ENCODE measurements at regions not wholly inside any gene's neighbourhood (a gene's known extent, or its start where the extent isn't known, plus 50 kb on each side); places are given as distances from the start of the nearest gene placed in this dataset.

DNA sequence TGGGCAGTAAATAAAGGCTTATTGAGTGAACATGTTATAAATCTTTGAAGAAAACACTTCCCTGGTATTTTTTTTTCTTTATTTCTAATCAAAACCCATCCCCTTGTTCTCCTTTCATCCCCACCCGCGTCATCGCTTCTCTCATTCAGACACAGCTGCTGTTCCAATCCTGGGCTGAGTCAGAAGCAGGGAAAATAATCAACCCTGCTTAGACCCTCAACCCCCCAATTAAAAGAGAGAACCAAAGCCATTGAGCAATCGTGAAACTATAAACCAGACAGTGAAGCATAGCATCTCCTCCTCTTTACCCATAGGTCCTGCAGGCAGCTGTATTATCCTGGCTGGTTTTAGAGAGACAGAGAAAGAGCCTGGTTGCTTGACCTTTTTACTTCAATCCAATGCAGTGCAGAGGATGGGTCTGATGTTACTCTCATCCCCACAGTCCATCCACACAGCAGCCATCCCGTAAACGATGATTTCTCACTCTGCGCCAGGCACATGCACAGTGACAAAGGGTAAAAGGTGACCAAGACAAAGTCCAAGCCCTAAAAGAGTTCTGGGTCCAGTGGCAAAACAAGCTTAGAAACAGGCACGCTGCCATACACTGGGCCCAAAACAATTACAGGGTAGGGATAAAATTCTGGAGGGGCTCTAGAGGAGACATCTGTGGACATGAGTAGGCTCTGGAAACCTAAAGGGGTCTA, 238.3 kb downstream of the GALC start (continued):
- no peak for TF ChIP-seq YY1 (IDR thresholded peaks at IDR 0.05; ENCODE audit: insufficient read depth, insufficient replicate concordance, low read depth, low read length)

DNA sequence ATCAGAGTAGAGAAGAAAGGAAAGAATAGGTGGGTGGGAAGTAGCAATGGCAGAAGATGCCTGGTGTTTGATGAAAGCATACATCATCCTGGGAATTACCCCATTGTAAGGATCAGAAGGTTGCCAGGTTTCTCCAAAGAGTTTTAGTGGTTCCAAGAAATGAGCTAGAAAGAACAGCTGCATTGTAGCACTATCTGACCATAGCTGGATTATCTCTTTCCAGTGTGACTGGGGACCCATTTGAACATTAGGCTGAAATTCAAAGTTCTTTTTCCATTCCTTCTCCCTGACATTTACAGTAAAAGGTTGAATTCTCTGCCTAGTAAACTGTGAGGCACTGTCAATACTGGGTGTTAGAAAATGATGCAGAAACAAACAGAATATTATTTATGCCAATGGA, 244.4 kb downstream of the GALC start:
- H3K27me3 ChIP-seq (ENCODE audit: control insufficient read depth in 1 of 2, insufficient read depth in 2 of 2, low read length in 2 of 2): no peaks in the 10 kb centered on the region
- in situ Hi-C loops (cut with HindIII; ENCODE audit: extremely low pct_ligation_motif_present, low pct_unique_long_range_greater_than_20kb): no loop called here
- H3K79me2 ChIP-seq (ENCODE audit: insufficient read depth, low read length): no peaks in the 10 kb centered on the region
- DNase-seq (ENCODE audit: low spot score) (no peak), FAIRE-seq (no peak), ATAC-seq (no peak)
- TF ChIP-seq SPEN (CRISPR knock-in tag; IDR thresholded peaks at IDR 0.05; ENCODE audit: low read depth) (no peak), ZMYM2 (CRISPR knock-in tag; IDR thresholded peaks at IDR 0.05) (no peak), ZNF224 (CRISPR knock-in tag; IDR thresholded peaks at IDR 0.05) (no peak), SSRP1 (CRISPR knock-in tag; IDR thresholded peaks at IDR 0.05) (no peak), SNAPC2 (CRISPR knock-in tag; IDR thresholded peaks at IDR 0.05) (no peak), ZNF883 (CRISPR knock-in tag; IDR thresholded peaks at IDR 0.05; ENCODE audit: not compliant biosample characterization) (no peak), ZSCAN22 (CRISPR knock-in tag; IDR thresholded peaks at IDR 0.05) (no peak), ZNF253 (CRISPR knock-in tag; IDR thresholded peaks at IDR 0.05; ENCODE audit: borderline replicate concordance) (no peak), ZNF652 (CRISPR knock-in tag; IDR thresholded peaks at IDR 0.05; ENCODE audit: borderline replicate concordance, low read depth) (no peak), SIX4 (CRISPR knock-in tag; IDR thresholded peaks at IDR 0.05) (no peak)
- TF ChIP-seq, protein P1, sequence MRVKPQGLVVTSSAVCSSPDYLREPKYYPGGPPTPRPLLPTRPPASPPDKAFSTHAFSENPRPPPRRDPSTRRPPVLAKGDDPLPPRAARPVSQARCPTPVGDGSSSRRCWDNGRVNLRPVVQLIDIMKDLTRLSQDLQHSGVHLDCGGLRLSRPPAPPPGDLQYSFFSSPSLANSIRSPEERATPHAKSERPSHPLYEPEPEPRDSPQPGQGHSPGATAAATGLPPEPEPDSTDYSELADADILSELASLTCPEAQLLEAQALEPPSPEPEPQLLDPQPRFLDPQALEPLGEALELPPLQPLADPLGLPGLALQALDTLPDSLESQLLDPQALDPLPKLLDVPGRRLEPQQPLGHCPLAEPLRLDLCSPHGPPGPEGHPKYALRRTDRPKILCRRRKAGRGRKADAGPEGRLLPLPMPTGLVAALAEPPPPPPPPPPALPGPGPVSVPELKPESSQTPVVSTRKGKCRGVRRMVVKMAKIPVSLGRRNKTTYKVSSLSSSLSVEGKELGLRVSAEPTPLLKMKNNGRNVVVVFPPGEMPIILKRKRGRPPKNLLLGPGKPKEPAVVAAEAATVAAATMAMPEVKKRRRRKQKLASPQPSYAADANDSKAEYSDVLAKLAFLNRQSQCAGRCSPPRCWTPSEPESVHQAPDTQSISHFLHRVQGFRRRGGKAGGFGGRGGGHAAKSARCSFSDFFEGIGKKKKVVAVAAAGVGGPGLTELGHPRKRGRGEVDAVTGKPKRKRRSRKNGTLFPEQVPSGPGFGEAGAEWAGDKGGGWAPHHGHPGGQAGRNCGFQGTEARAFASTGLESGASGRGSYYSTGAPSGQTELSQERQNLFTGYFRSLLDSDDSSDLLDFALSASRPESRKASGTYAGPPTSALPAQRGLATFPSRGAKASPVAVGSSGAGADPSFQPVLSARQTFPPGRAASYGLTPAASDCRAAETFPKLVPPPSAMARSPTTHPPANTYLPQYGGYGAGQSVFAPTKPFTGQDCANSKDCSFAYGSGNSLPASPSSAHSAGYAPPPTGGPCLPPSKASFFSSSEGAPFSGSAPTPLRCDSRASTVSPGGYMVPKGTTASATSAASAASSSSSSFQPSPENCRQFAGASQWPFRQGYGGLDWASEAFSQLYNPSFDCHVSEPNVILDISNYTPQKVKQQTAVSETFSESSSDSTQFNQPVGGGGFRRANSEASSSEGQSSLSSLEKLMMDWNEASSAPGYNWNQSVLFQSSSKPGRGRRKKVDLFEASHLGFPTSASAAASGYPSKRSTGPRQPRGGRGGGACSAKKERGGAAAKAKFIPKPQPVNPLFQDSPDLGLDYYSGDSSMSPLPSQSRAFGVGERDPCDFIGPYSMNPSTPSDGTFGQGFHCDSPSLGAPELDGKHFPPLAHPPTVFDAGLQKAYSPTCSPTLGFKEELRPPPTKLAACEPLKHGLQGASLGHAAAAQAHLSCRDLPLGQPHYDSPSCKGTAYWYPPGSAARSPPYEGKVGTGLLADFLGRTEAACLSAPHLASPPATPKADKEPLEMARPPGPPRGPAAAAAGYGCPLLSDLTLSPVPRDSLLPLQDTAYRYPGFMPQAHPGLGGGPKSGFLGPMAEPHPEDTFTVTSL (CRISPR knock-in tag; IDR thresholded peaks at IDR 0.05; ENCODE audit: borderline replicate concordance): no peak
- TF ChIP-seq, protein P2, sequence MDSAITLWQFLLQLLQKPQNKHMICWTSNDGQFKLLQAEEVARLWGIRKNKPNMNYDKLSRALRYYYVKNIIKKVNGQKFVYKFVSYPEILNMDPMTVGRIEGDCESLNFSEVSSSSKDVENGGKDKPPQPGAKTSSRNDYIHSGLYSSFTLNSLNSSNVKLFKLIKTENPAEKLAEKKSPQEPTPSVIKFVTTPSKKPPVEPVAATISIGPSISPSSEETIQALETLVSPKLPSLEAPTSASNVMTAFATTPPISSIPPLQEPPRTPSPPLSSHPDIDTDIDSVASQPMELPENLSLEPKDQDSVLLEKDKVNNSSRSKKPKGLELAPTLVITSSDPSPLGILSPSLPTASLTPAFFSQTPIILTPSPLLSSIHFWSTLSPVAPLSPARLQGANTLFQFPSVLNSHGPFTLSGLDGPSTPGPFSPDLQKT (CRISPR knock-in tag; IDR thresholded peaks at IDR 0.05; ENCODE audit: borderline replicate concordance): no peak
- ChIA-PET CTCF (ENCODE audit: low intra/inter-chr PET ratio, low total read pairs) (no interaction called here), POLR2A (no interaction called here)
- no peaks in the 10 kb centered on the region for H4K20me1 ChIP-seq (ENCODE audit: insufficient read depth, low read length)
- H3K9ac ChIP-seq (ENCODE audit: insufficient read depth, low read depth, low read length): no peak overlapping the region
- BruUV-seq (replicated peaks): no TSS peak
- H3K27ac ChIP-seq (ENCODE audit: extremely low read length, insufficient read depth, low read length): no peak overlapping the region
- H2AFZ ChIP-seq (ENCODE audit: low read length): no peak overlapping the region
- H3K4me2 ChIP-seq (ENCODE audit: low read depth, low read length): no peak overlapping the region
- H3K36me3 ChIP-seq (replicated peaks in 1 of 2; ENCODE audit: control insufficient read depth in 1 of 2, insufficient read depth in 2 of 2, low read length in 2 of 2): no peaks in the 10 kb centered on the region
- H3K4me1 ChIP-seq (ENCODE audit: insufficient read depth, low read length): no peaks in the 10 kb centered on the region
- H3K4me3 ChIP-seq (replicated peaks in 1 of 3; ENCODE audit: insufficient read depth in 1 of 3, low read depth in 2 of 3, low read length in 3 of 3): no peak overlapping the region
- no peaks in the 10 kb centered on the region for H3K9me3 ChIP-seq (ENCODE audit: low read length)
- intact Hi-C loops (cut with micrococcal nuclease; ENCODE audit: unreplicated experiment): no loop called here
